Activated gamma-delta T cell treated with Interleukin-2 at 50 U/mL for 16 hours (primary cell): ENCODE measurements at regions not wholly inside any gene's neighbourhood (a gene's known extent, or its start where the extent isn't known, plus 50 kb on each side); places are given as distances from the start of the nearest gene placed in this dataset.
"Not testable (repeated sequence)": the region's sequence is repeated elsewhere in the genome, so short reads cannot be mapped to it uniquely, and the experiment has no call there.

ENCODE experiments used
- DNase-seq: peaks from one replicate; pipeline ENCODE4 v3.0.0-alpha.2; 2020

GRCh38 chr15:69602921-69603320, 150.3 kb downstream of the RPLP1 start:
- DNase-seq: no peak

- DNase-seq: no peak
Observed at GRCh38 chr15:69603369-69604071, 150.9 kb downstream of the RPLP1 start.

- DNase-seq: no peak
Observed at GRCh38 chr15:69604072-69604411, 151.4 kb downstream of the RPLP1 start.

- DNase-seq: no peak
Observed at GRCh38 chr15:69606144-69606543, 153.5 kb downstream of the RPLP1 start.

- DNase-seq: no peak
Observed at GRCh38 chr15:69606921-69607500, 154.4 kb downstream of the RPLP1 start.

- DNase-seq: no peak
Observed at GRCh38 chr15:69608661-69609060, 156.0 kb downstream of the RPLP1 start.

- no peak for DNase-seq
Observed at GRCh38 chr15:69609176-69609575, 156.6 kb downstream of the RPLP1 start.

- no peak for DNase-seq
Observed at GRCh38 chr15:69609776-69610175, 157.2 kb downstream of the RPLP1 start.

GRCh38 chr15:69610277-69610676, 157.7 kb downstream of the RPLP1 start:
- DNase-seq: no peak

GRCh38 chr15:69610858-69611257, 158.2 kb downstream of the RPLP1 start:
- no peak for DNase-seq

- DNase-seq: no peak
Observed at GRCh38 chr15:69612112-69612511, 159.5 kb downstream of the RPLP1 start.

- no peak for DNase-seq
Observed at GRCh38 chr15:69613182-69613581, 160.6 kb downstream of the RPLP1 start.

- DNase-seq: no peak
Observed at GRCh38 chr15:69613988-69614387, 161.4 kb downstream of the RPLP1 start.

- DNase-seq: no peak
Observed at GRCh38 chr15:69615736-69616135, 163.1 kb downstream of the RPLP1 start.

GRCh38 chr15:69616558-69616957, 163.9 kb downstream of the RPLP1 start:
- DNase-seq: no peak

- not testable (repeated sequence) for DNase-seq
Observed at GRCh38 chr15:69617144-69617543, 164.5 kb downstream of the RPLP1 start.

GRCh38 chr15:69623392-69624154, 171.0 kb downstream of the RPLP1 start:
- no peak for DNase-seq

GRCh38 chr15:69624155-69624520, 171.5 kb downstream of the RPLP1 start:
- DNase-seq: no peak

- no peak for DNase-seq
Observed at GRCh38 chr15:69624816-69625215, 172.2 kb downstream of the RPLP1 start.

GRCh38 chr15:69625328-69625727, 172.7 kb downstream of the RPLP1 start:
- DNase-seq: no peak

GRCh38 chr15:69626095-69627066, 173.8 kb downstream of the RPLP1 start:
- DNase-seq: no peak

GRCh38 chr15:69627548-69628158, 175.0 kb downstream of the RPLP1 start:
- no peak for DNase-seq
